NCI-H774 (cell line): ENCODE measurements at regions not wholly inside any gene's neighbourhood (a gene's known extent, or its start where the extent isn't known, plus 50 kb on each side); places are given as distances from the start of the nearest gene placed in this dataset.
"Not testable (repeated sequence)": the region's sequence is repeated elsewhere in the genome, so short reads cannot be mapped to it uniquely, and the experiment has no call there.

Source experiments
- DNase-seq: peaks from one replicate; lab custom pipeline; 2025; lab: John Stamatoyannopoulos, UW

DNA sequence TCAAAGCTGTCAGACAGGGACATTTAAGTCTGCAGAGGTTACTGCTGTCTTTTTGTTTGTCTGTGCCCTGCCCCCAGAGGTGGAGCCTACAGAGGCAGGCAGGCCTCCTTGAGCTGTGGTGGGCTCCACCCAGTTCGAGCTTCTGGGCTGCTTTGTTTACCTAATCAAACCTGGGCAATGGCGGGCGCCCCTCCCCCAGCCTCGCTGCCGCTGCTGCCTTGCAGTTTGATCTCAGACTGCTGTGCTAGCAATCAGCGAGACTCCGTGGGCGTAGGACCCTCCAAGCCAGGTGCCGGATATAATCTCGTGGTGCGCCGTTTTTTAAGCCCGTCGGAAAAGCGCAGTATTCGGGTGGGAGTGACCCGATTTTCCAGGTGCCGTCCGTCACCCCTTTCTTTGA is 107.1 kb upstream of the KLF12 start:
- not testable (repeated sequence) for DNase-seq

DNA sequence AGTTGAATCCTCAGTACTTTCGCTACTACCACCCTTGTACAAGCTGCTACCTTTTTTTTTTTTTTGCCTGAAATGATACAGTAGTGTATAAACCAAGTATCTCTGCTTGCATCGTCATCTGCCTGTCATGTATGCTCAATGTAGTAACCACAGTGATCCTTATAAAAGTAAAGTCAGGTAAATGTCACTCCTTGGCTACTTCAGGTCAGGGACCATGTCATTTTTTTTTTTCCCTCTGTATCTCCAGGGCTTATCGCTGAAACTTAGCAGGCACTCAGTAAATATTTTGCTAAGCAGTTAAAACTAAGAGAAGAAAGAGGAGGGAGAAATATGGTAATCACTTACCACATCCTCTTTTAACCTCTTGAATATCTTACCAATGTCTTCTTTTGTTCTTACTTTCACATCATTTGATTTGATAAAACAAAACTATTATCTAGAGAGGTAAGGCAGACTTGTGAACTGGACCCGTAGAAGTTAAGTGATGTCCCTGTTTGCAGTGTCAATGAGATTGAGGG is 96.8 kb upstream of the KLF12 start:
- no peak for DNase-seq

DNA sequence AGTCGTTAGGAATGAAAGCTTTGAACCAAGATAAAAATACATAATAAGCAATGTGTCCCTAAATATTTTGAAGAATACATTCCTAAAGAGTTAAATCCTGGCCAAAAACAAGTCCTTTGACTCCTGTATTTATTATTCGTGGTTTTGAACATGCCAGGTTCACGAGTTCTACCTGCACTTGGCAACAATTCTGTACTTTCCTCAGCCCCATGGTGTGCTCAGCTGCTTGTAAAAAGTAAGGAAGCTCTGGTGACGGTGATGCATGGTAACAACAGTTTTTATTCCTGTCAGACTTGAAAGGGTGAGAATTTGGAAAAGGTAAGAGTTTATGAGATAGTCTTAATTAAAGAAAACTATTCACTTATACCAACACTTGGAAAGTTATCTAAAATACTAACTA is 95.0 kb upstream of the KLF12 start:
- no peak for DNase-seq

DNA sequence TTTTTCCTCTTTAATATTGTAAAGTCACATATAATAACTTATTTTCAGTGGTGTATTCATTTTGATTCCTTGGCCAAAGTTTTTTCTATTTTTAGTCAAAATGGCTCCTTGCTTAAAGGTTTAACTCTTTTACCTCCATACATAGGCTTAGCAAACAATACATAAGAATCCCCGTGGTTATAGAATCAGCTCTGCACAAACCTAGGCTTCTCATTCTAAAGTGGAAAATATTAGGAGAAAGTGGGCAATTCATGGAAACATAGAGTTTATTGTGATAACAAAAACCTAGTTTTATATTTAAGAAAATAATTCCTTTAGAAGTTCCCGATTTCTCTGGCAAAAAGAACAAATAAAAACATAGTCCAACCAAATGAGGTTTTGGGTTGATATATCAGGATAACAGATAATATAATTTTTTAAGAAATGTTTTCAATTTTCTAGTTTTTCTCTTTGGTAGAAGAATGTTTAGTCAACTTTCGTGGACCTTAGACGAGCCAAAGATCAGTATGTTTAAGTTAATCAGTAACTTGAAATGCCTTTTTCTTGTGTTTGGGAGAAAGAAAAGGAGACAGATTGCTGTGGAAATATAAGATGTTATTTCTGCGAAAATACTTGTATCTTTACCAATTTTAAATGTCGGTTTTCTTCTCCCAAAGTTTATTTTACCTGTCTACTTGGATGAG is 93.4 kb upstream of the KLF12 start:
- DNase-seq, result no peak

DNA sequence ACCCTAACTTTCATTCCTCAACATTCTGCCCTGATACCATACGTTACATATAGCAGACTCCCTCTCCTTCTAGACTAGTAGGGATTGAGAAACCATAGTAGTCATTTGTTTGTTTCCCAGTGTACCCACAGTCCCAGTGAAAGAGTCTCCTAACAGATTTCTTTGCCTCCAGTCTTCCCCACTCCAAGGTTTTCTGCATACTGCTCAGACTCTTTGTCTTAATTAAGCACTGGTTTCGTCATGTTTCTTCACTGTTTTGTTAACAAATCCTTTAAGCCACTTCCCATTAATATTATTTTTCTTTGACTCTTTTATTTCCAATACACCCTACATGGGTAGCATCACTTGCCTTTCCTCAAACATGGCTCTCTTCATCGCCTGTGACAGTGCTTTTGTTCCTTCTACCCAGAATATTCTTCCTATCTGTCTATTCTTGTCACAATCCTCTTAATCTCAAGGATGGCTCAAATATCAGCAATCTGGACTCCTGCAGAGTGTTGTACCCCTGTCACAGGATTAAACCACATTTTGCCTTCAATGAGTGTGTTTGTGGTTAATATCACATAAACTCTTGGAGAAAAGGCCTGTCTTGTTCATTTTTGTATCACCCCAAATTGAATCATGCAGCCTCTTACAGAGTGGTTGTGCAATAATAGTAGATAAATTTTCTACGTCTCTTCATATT is 92.7 kb upstream of the KLF12 start:
- no peak for DNase-seq

DNA sequence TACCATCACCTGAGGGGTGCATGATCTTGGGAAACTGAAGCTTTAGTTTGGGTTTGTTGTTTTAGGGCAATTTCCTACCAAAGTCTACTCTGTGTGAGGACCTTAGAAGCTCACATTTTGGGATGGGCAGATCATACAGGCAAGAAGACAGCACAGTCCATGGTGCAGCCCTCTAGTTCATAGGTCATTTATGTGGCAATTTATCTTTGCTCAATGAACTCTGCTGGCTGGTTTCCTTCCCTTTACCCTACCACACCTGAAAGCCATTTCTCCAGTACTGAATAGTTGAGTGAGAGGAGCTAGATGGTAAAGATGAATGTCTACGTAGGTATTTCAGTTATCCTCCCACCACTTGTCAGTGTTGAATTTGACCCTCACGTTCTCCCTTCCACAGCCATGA is 87.5 kb upstream of the KLF12 start:
- DNase-seq, result no peak

DNA sequence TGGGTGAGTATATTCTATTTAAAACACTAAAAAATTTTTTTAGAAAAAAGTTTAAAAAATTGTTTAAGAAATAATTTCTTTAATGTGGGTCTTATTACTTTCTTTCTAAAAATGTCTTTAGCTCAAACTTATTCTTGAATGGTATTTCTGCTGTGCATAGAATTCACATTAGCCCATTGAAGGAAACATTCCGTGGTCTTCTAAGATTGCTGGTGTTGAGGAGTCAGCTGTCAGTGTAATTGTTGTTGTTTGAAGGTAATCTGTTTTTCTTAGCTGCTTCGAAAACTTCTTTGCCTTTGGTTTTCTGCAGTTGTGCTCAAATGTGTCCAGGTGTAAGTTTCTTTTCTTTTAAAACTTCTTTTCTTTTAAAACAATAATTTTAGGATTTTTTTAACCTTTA is 85.4 kb upstream of the KLF12 start:
- no peak for DNase-seq

DNA sequence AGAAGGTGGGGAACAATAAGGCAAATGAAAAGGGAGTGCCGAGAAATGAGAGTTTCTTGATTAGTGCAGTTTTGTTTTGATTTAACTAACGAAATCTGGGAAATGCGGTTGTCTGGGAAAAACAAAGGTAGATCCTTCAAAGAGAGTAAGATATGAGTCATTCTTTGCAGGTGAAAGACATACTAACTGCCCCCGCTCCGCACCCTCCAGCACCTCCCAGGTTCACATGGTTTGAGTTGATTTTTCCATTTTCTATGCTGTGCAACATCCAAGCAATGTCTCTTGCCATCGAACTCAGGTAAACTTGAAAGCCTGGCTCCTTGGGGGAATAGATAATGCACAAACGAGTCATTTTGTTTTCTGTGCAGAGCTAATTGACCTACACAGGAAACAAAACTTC is 84.1 kb upstream of the KLF12 start:
- DNase-seq, result no peak

DNA sequence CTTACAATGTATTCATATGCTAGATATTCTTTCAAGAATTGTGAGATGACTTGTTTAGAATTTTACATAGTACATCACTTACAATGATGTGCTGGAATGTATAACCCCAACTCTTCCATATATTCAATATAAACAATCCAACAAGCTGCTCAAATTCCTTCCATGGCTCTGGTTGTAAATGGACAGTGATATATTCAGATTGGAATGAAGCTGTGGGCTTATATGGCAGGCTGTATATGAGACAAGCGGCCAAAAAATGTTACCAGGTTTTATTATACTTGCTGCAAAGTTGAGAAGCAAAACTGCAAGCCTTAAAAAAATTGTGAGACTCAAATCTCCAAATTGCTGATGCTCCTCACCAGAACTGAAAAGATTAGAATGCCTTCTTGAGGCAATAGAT is 83.6 kb upstream of the KLF12 start:
- no peak for DNase-seq

DNA sequence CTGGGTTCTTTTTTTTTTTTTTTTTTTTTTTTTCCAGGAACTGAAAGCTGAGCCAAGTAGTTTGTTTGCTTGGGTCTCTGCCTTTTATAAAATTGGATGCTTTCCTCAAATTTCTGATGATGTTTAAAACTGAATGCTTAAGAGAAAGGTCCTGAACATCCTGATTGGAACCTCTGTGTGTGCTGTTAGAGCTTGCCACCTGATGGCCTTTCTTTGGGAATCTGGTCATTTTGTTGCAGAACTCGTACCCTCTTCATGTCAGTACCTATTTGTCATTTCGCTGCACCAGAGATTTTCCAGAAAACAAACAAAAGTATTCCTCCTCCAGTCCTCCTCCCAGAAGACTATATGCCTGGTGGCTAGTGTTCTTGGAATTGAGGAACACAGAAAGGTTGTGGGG is 81.2 kb upstream of the KLF12 start:
- no peak for DNase-seq

DNA sequence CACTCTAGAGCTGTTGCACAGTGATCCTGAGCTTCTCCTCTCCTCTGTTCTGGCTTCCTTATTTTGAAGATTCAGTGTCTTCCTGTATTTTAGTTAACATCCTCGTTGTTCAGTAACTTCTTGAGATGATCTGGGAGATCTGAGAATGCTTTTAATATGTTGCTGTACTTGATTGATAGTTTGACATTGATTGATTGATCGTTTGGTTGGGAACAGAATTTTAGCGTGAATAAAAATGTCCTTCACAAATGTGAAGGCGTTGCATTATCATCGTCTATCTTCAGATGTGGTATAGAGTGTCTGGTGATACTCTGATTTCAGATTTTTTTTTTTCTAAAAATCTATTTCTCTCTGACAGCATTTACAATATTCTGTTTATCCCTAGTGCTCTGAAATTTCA is 80.1 kb upstream of the KLF12 start:
- no peak for DNase-seq

DNA sequence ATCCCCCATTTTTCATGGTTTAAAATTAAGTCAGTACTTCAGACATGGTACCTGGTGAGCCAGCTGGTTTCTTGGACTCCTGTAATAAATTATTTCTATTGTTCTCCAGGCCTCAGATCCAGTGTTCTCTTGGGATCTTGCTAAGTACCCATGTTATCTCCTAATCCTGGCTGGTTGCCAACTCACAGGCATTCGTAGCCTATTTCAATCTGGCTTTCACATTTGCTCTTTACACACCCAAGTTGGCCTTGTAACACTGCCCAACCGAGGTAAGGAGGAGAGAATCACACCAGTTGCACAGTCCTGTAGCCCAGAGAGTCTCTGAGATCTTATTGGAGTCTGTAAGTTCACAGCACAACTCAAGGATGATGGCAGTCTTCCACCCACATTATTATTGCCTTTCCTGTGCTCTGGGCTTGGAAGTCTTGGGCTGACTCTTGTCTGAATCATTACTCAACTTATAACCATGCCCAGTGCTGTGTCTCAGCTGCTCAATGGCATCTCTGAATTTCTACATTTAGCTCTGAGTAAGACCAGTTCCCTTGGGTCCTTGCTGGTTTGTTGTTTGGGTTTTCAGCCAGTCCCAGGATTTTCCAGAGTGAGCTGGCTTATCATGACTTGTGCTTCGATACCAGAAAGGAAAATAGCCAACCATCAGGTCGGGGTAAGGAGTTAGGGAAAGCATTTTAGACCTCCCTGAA is 76.6 kb upstream of the KLF12 start:
- no peak for DNase-seq

DNA sequence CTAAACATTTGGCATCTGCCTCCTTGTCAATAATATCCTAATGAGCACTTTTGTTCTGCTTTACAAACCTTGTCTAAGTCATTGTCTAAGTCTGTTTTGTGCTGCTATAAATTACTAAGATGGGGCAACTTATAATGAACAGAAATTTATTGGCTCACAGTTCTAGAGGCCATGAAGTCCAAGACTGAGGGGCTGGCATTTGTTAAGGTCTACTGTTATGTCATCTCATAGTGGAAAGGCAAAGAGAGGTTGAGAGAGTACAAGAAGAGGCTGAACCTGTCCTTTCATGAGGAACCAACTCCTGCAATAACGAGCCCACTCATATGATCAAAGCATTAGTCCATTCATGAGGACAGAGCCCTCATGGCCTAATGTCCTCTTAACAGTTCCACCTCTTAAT is 72.7 kb upstream of the KLF12 start:
- no peak for DNase-seq

DNA sequence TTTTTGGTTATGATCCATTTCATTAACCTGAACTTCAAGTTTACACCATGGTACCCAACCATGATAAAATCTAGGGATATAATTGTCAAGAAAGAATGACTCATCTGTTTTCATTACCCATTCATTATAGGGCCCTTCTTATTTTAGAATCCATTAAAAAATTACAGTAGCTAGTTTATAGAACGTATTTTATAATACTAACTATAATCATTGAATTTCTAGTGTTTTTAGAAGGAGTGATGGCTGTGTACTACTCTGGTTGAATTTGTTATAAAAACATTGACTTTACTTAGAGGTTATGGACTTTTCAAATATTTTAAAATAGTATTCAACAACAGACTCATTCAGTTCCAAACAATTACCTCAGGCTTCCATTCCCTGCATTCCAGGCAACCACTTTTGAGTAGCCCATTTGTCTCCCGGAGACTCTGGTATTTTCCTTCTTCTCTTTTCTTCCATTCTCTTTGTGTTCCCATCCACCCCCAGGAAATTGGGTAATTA is 71.9 kb upstream of the KLF12 start:
- DNase-seq, result no peak

DNA sequence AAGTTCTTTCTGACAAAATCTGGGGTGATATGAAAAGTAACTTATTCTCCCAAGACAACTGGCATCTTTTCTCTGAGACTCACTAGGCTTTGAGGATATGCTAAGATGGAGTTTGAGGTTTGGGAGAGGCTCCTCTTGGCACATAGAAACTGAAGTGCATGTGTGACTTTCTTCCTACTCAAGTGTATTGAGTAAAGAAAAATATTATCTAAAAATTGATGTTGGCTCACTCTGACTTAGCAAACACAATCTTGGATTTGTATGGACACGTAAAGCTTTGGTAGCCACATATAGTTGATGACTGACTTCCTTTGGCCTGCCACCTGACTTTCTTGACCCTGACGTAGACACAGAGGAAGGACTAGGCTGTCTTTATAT is 71.1 kb upstream of the KLF12 start:
- DNase-seq, result no peak

DNA sequence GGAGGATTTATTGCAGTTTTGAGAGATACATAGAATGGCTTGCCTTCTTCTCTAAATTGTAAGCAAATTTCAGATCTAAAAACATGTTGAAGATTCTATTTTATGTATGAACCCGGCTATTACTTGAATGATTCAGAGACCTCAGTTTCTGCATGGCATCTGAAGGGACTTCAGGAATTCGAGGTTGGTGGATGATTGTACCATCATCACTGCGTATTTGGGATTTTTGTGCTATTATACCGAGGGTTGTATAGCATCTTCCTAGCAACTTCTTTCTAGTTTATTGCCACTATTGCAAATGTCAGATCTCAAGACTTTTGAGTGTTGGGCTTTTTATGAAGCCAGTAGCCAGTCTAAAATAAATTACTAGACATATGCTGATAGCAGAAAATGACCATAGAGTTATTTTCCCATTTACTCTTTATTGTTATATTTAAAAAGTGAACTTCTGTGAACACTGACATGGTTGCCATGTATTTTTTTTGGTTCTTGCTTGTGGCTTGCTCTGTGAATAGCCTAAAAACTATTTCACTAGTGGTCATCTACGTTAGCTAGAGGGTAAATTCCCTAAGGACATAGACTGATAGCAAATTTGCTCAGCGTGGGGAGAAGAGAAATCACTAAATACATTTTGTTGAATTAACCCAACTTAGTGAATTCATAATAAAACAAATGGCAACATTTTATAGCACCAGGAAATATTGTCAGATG is 70.6 kb upstream of the KLF12 start:
- DNase-seq, result no peak

DNA sequence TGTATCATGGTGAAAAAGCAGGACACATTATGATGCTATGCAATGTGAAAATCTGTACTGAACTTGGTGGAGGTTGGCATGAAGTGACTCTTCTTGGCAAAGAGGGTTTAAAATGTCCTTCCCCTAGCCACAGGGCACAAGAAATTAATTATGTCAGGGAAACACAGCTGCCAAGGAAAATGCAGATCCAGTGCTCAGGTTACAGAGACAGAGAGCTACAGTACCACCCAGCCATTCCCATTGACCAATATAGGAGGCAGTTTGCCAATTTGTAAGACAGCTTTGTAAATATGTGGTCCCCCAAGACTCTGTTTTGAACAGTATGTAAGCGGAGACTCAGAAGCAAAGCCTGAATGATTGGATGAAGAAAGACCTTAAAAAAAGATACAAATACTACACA is 69.4 kb upstream of the KLF12 start:
- no peak for DNase-seq

DNA sequence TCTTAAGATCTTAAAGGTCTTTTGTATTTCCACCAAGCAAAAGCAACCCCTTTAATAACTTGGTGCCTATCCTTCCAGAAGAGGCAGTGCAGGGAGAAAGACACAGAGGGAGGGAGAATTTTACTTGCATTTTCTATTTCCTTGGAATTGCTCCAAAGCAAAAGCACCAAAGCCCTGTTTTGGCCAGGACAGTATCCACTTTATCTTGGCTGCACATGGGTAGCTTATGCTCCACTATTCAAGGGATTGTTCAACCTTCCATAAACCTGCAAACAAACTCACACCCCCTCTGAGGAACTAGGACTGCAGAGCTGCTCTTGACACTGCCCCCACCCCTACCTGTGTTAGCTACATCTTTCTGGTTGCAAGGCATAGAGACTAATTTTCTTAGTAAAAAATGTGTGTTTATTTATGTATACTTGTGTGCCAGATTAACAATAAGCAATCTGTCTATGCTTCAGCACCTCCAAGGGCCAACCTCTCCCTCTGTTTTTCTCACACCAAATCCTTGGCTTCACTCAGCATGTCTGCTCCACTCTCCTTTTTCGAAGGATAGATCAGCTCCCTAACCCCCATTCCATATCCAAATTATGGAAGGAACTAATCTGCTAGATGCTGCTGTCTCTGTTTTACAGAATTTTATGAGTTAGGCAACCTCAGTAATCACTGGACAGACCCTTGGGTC is 68.1 kb upstream of the KLF12 start:
- DNase-seq, result no peak

DNA sequence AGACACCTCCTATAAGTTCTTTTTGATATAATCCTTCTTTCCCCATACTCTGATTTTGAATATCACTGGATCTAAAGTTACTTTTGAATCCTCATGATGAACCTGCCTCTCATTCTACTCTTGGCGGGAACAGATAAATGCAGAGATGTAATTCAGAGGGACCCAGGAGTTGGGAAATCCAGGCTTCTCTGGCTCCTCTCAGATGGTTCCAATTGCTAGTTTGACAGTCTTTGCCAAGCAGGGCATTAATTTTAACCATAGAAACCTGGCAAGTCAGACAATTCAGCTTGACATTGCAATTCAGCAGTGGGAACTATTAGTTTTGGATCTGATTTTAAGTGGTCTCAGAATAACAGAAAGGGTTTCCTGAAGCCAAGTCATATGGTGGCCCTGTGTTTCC is 67.3 kb upstream of the KLF12 start:
- DNase-seq, result no peak

DNA sequence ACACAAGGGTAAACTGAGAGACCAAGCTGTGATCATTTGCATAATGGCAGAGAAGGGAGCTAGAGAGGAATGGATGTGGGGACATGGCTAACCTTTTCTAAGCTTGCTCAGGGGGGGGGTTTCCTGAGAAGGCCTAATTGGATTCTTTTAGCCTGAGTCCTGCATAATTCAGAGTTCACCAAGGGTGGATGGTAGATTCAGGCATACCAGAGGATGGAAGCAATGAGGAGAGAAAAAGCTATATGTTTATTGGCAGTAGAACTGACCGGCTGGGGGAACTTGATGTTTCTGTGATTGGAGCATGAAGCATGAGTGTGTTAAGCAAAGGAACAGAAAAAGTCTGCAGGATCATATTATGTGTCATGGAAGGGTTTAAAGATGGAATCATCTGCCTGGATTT is 65.9 kb upstream of the KLF12 start:
- no peak for DNase-seq

DNA sequence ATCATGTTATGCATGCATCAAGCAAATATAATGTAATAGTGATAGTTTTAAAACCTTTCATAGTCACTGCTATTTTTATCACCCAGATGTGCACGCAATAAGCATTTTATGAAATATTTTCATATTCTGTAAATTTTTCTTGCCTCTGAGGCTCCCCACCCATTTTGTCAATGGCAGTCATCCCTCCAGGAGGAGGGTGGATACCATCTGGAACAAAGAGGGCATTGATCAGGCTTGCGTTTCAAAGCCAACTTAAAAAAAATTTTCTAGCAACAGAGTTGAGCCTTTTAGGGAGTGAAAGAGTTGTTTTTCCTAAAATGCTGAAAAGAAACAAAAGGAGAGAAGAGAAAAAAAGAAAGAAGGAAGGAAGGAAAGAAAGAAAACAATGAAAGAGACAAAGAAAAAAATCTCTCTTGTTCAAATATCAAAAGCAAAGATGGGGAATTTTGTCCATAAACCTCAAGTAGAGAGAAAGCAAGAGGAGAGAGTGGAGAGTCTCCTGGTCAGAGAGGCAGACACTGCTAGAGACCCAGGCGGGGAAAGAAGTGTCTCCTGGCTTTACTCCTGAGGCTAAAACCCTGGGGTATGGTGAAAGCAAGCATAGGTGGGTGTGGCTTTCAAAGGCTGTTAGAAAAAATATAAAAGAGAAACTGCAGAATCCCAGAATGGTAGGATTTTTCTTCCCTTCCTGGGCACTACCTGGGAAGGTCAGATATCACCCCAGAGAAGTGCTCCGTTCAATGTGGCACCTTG is 63.6 kb upstream of the KLF12 start:
- no peak for DNase-seq
